ENCODE measurements at regions not wholly inside any gene's neighbourhood (a gene's known extent, or its start where the extent isn't known, plus 50 kb on each side); places are given as distances from the start of the nearest gene placed in this dataset.

- no peaks in the 10 kb centered on the region for H3K4me1 ChIP-seq (ENCODE audit: control insufficient read depth in 2 of 2, insufficient read depth in 2 of 2, low read length in 2 of 2)
- no peaks in the 10 kb centered on the region for H3K27me3 ChIP-seq (ENCODE audit: control insufficient read depth in 2 of 2, insufficient read depth in 1 of 2, low read length in 1 of 2)
- 85% methylated on average over 4 of the region's 4 CpGs for WGBS
- no peak for DNase-seq (ENCODE audit: low read depth in 6 of 9, low spot score in 9 of 9)
- no peaks in the 10 kb centered on the region for H3K36me3 ChIP-seq (ENCODE audit: control insufficient read depth in 2 of 2, insufficient read depth in 2 of 2, low read length in 1 of 2)
- H3K27ac ChIP-seq (ENCODE audit: low read depth in 1 of 2, low read length in 1 of 2), result no peak overlapping the region
- H3K4me3 ChIP-seq (ENCODE audit: low read length in 2 of 2), result no peak overlapping the region
- no peaks in the 10 kb centered on the region for H3K9me3 ChIP-seq (ENCODE audit: control insufficient read depth in 2 of 2, insufficient read depth in 1 of 2, low read length in 1 of 2)
These were observed 207.1 kb upstream of the DKK2 start for GRCh38 chr4:107243141-107243781.

- Histone ChIP-seq H3K27me3 (ENCODE audit: control insufficient read depth in 2 of 2, insufficient read depth in 1 of 2, low read length in 1 of 2) (no peaks in the 10 kb centered on the region), H3K9me3 (ENCODE audit: control insufficient read depth in 2 of 2, insufficient read depth in 1 of 2, low read length in 1 of 2) (no peaks in the 10 kb centered on the region), H3K27ac (ENCODE audit: low read depth in 1 of 2, low read length in 1 of 2) (no peak overlapping the region), H3K36me3 (ENCODE audit: control insufficient read depth in 2 of 2, insufficient read depth in 2 of 2, low read length in 1 of 2) (no peaks in the 10 kb centered on the region), H3K4me1 (ENCODE audit: control insufficient read depth in 2 of 2, insufficient read depth in 2 of 2, low read length in 2 of 2) (no peaks in the 10 kb centered on the region), H3K4me3 (ENCODE audit: low read length in 2 of 2) (no peak overlapping the region)
- DNase-seq (ENCODE audit: low read depth in 6 of 9, low spot score in 9 of 9), result no peak
These were observed 184.9 kb upstream of the DKK2 start for GRCh38 chr4:107220976-107221375.

- WGBS, result 86% methylated on average over 1 of the region's 1 CpG
- Histone ChIP-seq H3K9me3 (ENCODE audit: control insufficient read depth in 2 of 2, insufficient read depth in 1 of 2, low read length in 1 of 2) (no peaks in the 10 kb centered on the region), H3K27ac (ENCODE audit: low read depth in 1 of 2, low read length in 1 of 2) (no peak overlapping the region), H3K4me3 (ENCODE audit: low read length in 2 of 2) (no peak overlapping the region), H3K27me3 (ENCODE audit: control insufficient read depth in 2 of 2, insufficient read depth in 1 of 2, low read length in 1 of 2) (no peaks in the 10 kb centered on the region), H3K36me3 (ENCODE audit: control insufficient read depth in 2 of 2, insufficient read depth in 2 of 2, low read length in 1 of 2) (no peaks in the 10 kb centered on the region), H3K4me1 (ENCODE audit: control insufficient read depth in 2 of 2, insufficient read depth in 2 of 2, low read length in 2 of 2) (no peaks in the 10 kb centered on the region)
- DNase-seq (ENCODE audit: low read depth in 6 of 9, low spot score in 9 of 9), result no peak
These were observed 183.6 kb upstream of the DKK2 start for GRCh38 chr4:107219681-107220080.

- Histone ChIP-seq H3K4me1 (ENCODE audit: control insufficient read depth in 2 of 2, insufficient read depth in 2 of 2, low read length in 2 of 2) (no peaks in the 10 kb centered on the region), H3K27ac (ENCODE audit: low read depth in 1 of 2, low read length in 1 of 2) (no peak overlapping the region), H3K36me3 (ENCODE audit: control insufficient read depth in 2 of 2, insufficient read depth in 2 of 2, low read length in 1 of 2) (no peaks in the 10 kb centered on the region), H3K27me3 (ENCODE audit: control insufficient read depth in 2 of 2, insufficient read depth in 1 of 2, low read length in 1 of 2) (no peaks in the 10 kb centered on the region), H3K4me3 (ENCODE audit: low read length in 2 of 2) (no peak overlapping the region), H3K9me3 (ENCODE audit: control insufficient read depth in 2 of 2, insufficient read depth in 1 of 2, low read length in 1 of 2) (no peaks in the 10 kb centered on the region)
- no peak for DNase-seq (ENCODE audit: low read depth in 6 of 9, low spot score in 9 of 9)
These were observed 180.3 kb upstream of the DKK2 start for GRCh38 chr4:107216379-107216778.

GRCh38 chr4:107215222-107215621, 179.1 kb upstream of the DKK2 start:
- Histone ChIP-seq H3K4me3 (ENCODE audit: low read length in 2 of 2) (no peak overlapping the region), H3K4me1 (ENCODE audit: control insufficient read depth in 2 of 2, insufficient read depth in 2 of 2, low read length in 2 of 2) (no peaks in the 10 kb centered on the region), H3K27me3 (ENCODE audit: control insufficient read depth in 2 of 2, insufficient read depth in 1 of 2, low read length in 1 of 2) (no peaks in the 10 kb centered on the region), H3K27ac (ENCODE audit: low read depth in 1 of 2, low read length in 1 of 2) (no peak overlapping the region), H3K36me3 (ENCODE audit: control insufficient read depth in 2 of 2, insufficient read depth in 2 of 2, low read length in 1 of 2) (no peaks in the 10 kb centered on the region), H3K9me3 (ENCODE audit: control insufficient read depth in 2 of 2, insufficient read depth in 1 of 2, low read length in 1 of 2) (no peaks in the 10 kb centered on the region)
- no peak for DNase-seq (ENCODE audit: low read depth in 6 of 9, low spot score in 9 of 9)
- WGBS, result 98% methylated on average over 1 of the region's 1 CpG

- Histone ChIP-seq H3K27ac (ENCODE audit: low read depth in 1 of 2, low read length in 1 of 2) (no peak overlapping the region), H3K36me3 (ENCODE audit: control insufficient read depth in 2 of 2, insufficient read depth in 2 of 2, low read length in 1 of 2) (no peaks in the 10 kb centered on the region), H3K4me3 (ENCODE audit: low read length in 2 of 2) (no peak overlapping the region), H3K9me3 (ENCODE audit: control insufficient read depth in 2 of 2, insufficient read depth in 1 of 2, low read length in 1 of 2) (no peaks in the 10 kb centered on the region), H3K27me3 (ENCODE audit: control insufficient read depth in 2 of 2, insufficient read depth in 1 of 2, low read length in 1 of 2) (no peaks in the 10 kb centered on the region), H3K4me1 (ENCODE audit: control insufficient read depth in 2 of 2, insufficient read depth in 2 of 2, low read length in 2 of 2) (no peaks in the 10 kb centered on the region)
- DNase-seq (ENCODE audit: low read depth in 6 of 9, low spot score in 9 of 9), result no peak
- 94% methylated on average over 2 of the region's 2 CpGs for WGBS
These were observed 177.8 kb upstream of the DKK2 start for GRCh38 chr4:107213880-107214279.

GRCh38 chr4:107213410-107213809, 177.3 kb upstream of the DKK2 start:
- H3K36me3 ChIP-seq (ENCODE audit: control insufficient read depth in 2 of 2, insufficient read depth in 2 of 2, low read length in 1 of 2), result no peaks in the 10 kb centered on the region
- WGBS, result 98% methylated on average over 3 of the region's 3 CpGs

GRCh38 chr4:107212565-107212964, 176.5 kb upstream of the DKK2 start:
- H3K36me3 ChIP-seq (ENCODE audit: control insufficient read depth in 2 of 2, insufficient read depth in 2 of 2, low read length in 1 of 2), result no peaks in the 10 kb centered on the region
- no peaks in the 10 kb centered on the region for H3K4me1 ChIP-seq (ENCODE audit: control insufficient read depth in 2 of 2, insufficient read depth in 2 of 2, low read length in 2 of 2)
- 96% methylated on average over 2 of the region's 2 CpGs for WGBS
- H3K4me3 ChIP-seq (ENCODE audit: low read length in 2 of 2), result no peak overlapping the region
- no peak for DNase-seq (ENCODE audit: low read depth in 6 of 9, low spot score in 9 of 9)
- H3K27me3 ChIP-seq (ENCODE audit: control insufficient read depth in 2 of 2, insufficient read depth in 1 of 2, low read length in 1 of 2), result no peaks in the 10 kb centered on the region
- no peaks in the 10 kb centered on the region for H3K9me3 ChIP-seq (ENCODE audit: control insufficient read depth in 2 of 2, insufficient read depth in 1 of 2, low read length in 1 of 2)
- H3K27ac ChIP-seq (ENCODE audit: low read depth in 1 of 2, low read length in 1 of 2), result no peak overlapping the region

More at GRCh38 chr4:107213410-107213809, 177.3 kb upstream of the DKK2 start:
- Histone ChIP-seq H3K4me1 (ENCODE audit: control insufficient read depth in 2 of 2, insufficient read depth in 2 of 2, low read length in 2 of 2) (no peaks in the 10 kb centered on the region), H3K27ac (ENCODE audit: low read depth in 1 of 2, low read length in 1 of 2) (no peak overlapping the region), H3K4me3 (ENCODE audit: low read length in 2 of 2) (no peak overlapping the region), H3K9me3 (ENCODE audit: control insufficient read depth in 2 of 2, insufficient read depth in 1 of 2, low read length in 1 of 2) (no peaks in the 10 kb centered on the region), H3K27me3 (ENCODE audit: control insufficient read depth in 2 of 2, insufficient read depth in 1 of 2, low read length in 1 of 2) (no peaks in the 10 kb centered on the region)
- DNase-seq (ENCODE audit: low read depth in 6 of 9, low spot score in 9 of 9), result no peak

- H3K36me3 ChIP-seq (ENCODE audit: control insufficient read depth in 2 of 2, insufficient read depth in 2 of 2, low read length in 1 of 2), result no peaks in the 10 kb centered on the region
- 98% methylated on average over 13 of the region's 13 CpGs for WGBS
- no peak for DNase-seq (ENCODE audit: low read depth in 6 of 9, low spot score in 9 of 9)
- no peaks in the 10 kb centered on the region for H3K27me3 ChIP-seq (ENCODE audit: control insufficient read depth in 2 of 2, insufficient read depth in 1 of 2, low read length in 1 of 2)
- no peaks in the 10 kb centered on the region for H3K4me1 ChIP-seq (ENCODE audit: control insufficient read depth in 2 of 2, insufficient read depth in 2 of 2, low read length in 2 of 2)
- no peak overlapping the region for H3K4me3 ChIP-seq (ENCODE audit: low read length in 2 of 2)
- H3K27ac ChIP-seq (ENCODE audit: low read depth in 1 of 2, low read length in 1 of 2), result no peak overlapping the region
- H3K9me3 ChIP-seq (ENCODE audit: control insufficient read depth in 2 of 2, insufficient read depth in 1 of 2, low read length in 1 of 2), result no peaks in the 10 kb centered on the region
These were observed 174.5 kb upstream of the DKK2 start for GRCh38 chr4:107210450-107211239.
